HEK293 (cell line): ENCODE measurements at regions not wholly inside any gene's neighbourhood (a gene's known extent, or its start where the extent isn't known, plus 50 kb on each side); places are given as distances from the start of the nearest gene placed in this dataset.

ENCODE experiments used
- CTCF ChIA-PET: fragments of 350-600 bp; formaldehyde crosslinking; extraction: SDS; loops from one replicate; lab custom pipeline; 2021; ENCODE audit warnings: antibody characterized with exemption; lab: Yijun Ruan, JAX
- POLR2A ChIA-PET: fragments of 300-600 bp; formaldehyde crosslinking; extraction: SDS; loops from one replicate; lab custom pipeline; 2020; ENCODE audit warnings: antibody characterized with exemption, inconsistent platforms; lab: Yijun Ruan, JAX
- H3K27ac ChIP-seq: fragments of 200-500 bp; sonication (Bioruptor generic); 2 replicates; pipeline ENCODE4 v1.5.1; 2014; ENCODE audit warnings: low read depth, low read length, control low read depth, inconsistent platforms; ENCODE audit errors: extremely low read depth
- H3K36me3 ChIP-seq, 2 experiments: fragments of 200-500 bp in 1 of 2; sonication (Bioruptor generic) in 1 of 2; 1 replicate in 1 of 2; 2 replicates in 1 of 2; pipeline ENCODE4 v1.5.1; 2014 to 2017; ENCODE audit warnings: inconsistent platforms in 2 of 2, low read length in 2 of 2; ENCODE audit not compliant: control insufficient read depth in 2 of 2, insufficient read depth in 1 of 2
- H3K4me1 ChIP-seq: fragments of 200-500 bp; sonication (Bioruptor generic); 2 replicates; pipeline ENCODE4 v1.5.1; 2014; ENCODE audit warnings: mild to moderate bottlenecking, low read length, inconsistent platforms; ENCODE audit not compliant: control insufficient read depth, insufficient read depth
- H3K4me3 ChIP-seq: 2 replicates; pipeline ENCODE4 v1.5.1; 2011; ENCODE audit warnings: low read depth, mild to moderate bottlenecking, control low read depth, low read length, moderate library complexity
- H3K9me3 ChIP-seq: fragments of 200-500 bp; sonication (Bioruptor generic); 2 replicates; pipeline ENCODE4 v1.5.1; 2014; ENCODE audit warnings: low read depth, low read length, inconsistent platforms; ENCODE audit not compliant: control insufficient read depth, insufficient read depth
- HOXD13 ChIP-seq: sonication (generic); formaldehyde crosslinking; IDR thresholded peaks from 2 replicates; pipeline ENCODE4 v1.8.0; 2022; ENCODE audit warnings: missing genetic modification reagents, borderline replicate concordance
- MEIS1 ChIP-seq: sonication (generic); formaldehyde crosslinking; IDR thresholded peaks from 2 replicates; pipeline ENCODE4 v1.8.1; 2022; ENCODE audit warnings: missing genetic modification reagents, mild to moderate bottlenecking, borderline replicate concordance
- OSR2 ChIP-seq: fragments of 450-650 bp; formaldehyde crosslinking; IDR thresholded peaks from 2 replicates; pipeline ENCODE4 v1.5.1; 2016; ENCODE audit warnings: missing biosample characterization, missing genetic modification characterization
- PRDM1 ChIP-seq: fragments of 450-650 bp; formaldehyde crosslinking; IDR thresholded peaks from 2 replicates; pipeline ENCODE4; 2016; ENCODE audit warnings: missing biosample characterization, missing genetic modification characterization
- ZBTB21 ChIP-seq: fragments of 450-650 bp; formaldehyde crosslinking; IDR thresholded peaks from 2 replicates; pipeline ENCODE4 v1.5.1; 2017; ENCODE audit warnings: missing biosample characterization, missing genetic modification characterization
- ZBTB48 ChIP-seq: fragments of 450-650 bp; formaldehyde crosslinking; IDR thresholded peaks from 2 replicates; pipeline ENCODE4 v1.5.1; 2016; ENCODE audit warnings: missing biosample characterization, missing genetic modification characterization
- ZNF10 ChIP-seq: fragments of 450-650 bp; formaldehyde crosslinking; IDR thresholded peaks from 2 replicates; pipeline ENCODE4 v1.5.1; 2017; ENCODE audit warnings: missing biosample characterization, missing genetic modification characterization
- ZNF121 ChIP-seq: fragments of 450-650 bp; formaldehyde crosslinking; IDR thresholded peaks from 2 replicates; pipeline ENCODE4 v1.5.1; 2016; ENCODE audit warnings: missing biosample characterization, missing genetic modification characterization
- ZNF146 ChIP-seq: fragments of 450-650 bp; formaldehyde crosslinking; IDR thresholded peaks from 2 replicates; pipeline ENCODE4 v1.5.1; 2016; ENCODE audit warnings: missing biosample characterization, missing genetic modification characterization
- ZNF157 ChIP-seq: fragments of 450-650 bp; formaldehyde crosslinking; IDR thresholded peaks from 2 replicates; pipeline ENCODE4 v1.5.1; 2016; ENCODE audit warnings: missing biosample characterization, missing genetic modification characterization
- ZNF214 ChIP-seq: fragments of 450-650 bp; formaldehyde crosslinking; IDR thresholded peaks from 2 replicates; pipeline ENCODE4 v1.5.1; 2017; ENCODE audit warnings: missing biosample characterization, mild to moderate bottlenecking, missing genetic modification characterization, borderline replicate concordance
- ZNF548 ChIP-seq: fragments of 450-650 bp; formaldehyde crosslinking; IDR thresholded peaks from 2 replicates; pipeline ENCODE4 v1.5.1; 2016; ENCODE audit warnings: missing biosample characterization, missing genetic modification characterization
- ZNF610 ChIP-seq: fragments of 450-650 bp; formaldehyde crosslinking; IDR thresholded peaks from 2 replicates; pipeline ENCODE4 v1.5.1; 2016; ENCODE audit warnings: missing biosample characterization, missing genetic modification characterization, borderline replicate concordance
- ZNF654 ChIP-seq: fragments of 450-650 bp; formaldehyde crosslinking; IDR thresholded peaks from 2 replicates; pipeline ENCODE4 v1.5.1; 2016; ENCODE audit warnings: low read depth, missing biosample characterization, missing genetic modification characterization
- ZNF670 ChIP-seq: fragments of 450-650 bp; formaldehyde crosslinking; IDR thresholded peaks from 2 replicates; pipeline ENCODE4 v1.5.1; 2016; ENCODE audit warnings: missing biosample characterization, missing genetic modification characterization, low read depth
- ZNF791 ChIP-seq: fragments of 450-650 bp; formaldehyde crosslinking; IDR thresholded peaks from 2 replicates; pipeline ENCODE4 v1.5.1; 2016; ENCODE audit warnings: missing biosample characterization, missing genetic modification characterization
- TF ChIP-seq, protein P1 (sequence below): fragments of 450-650 bp; formaldehyde crosslinking; IDR thresholded peaks from 2 replicates; pipeline ENCODE4 v1.5.1; 2016; ENCODE audit warnings: missing biosample characterization, missing genetic modification characterization
- TF ChIP-seq, protein P2 (sequence below): fragments of 450-650 bp; formaldehyde crosslinking; IDR thresholded peaks from 2 replicates; pipeline ENCODE4 v1.5.1; 2016; ENCODE audit warnings: missing biosample characterization, missing genetic modification characterization, borderline replicate concordance
- TF ChIP-seq, protein P3 (sequence below): fragments of 450-650 bp; formaldehyde crosslinking; IDR thresholded peaks from 2 replicates; pipeline ENCODE4 v1.5.0; 2017; ENCODE audit warnings: missing biosample characterization, missing genetic modification characterization, borderline replicate concordance
- TF ChIP-seq, protein P4 (sequence below): fragments of 450-650 bp; formaldehyde crosslinking; IDR thresholded peaks from 2 replicates; pipeline ENCODE4 v1.5.1; 2017; ENCODE audit warnings: missing biosample characterization, missing genetic modification characterization

DNA sequence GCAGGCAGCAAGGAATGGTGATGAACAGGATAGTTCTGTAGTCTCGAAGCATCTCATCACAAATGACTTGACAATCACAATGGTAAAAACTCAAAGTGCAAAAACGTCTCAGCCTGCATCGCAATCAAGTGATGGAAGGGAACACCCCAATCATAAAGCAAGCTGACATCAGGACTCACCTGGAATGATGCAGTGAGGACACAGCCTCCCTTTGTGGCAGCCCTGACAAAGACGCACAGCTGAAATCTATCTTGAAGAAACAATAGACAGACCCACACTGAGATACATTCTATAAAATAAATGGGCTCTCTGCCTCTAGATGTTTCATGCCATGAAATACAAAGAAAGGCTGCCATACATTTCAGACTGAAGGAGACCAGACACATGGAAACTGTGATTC lies 748.0 kb upstream of the IGFBP3 start (continued):
- no peak for TF ChIP-seq ZBTB48 (tag by site-specific recombination)
- no peak for TF ChIP-seq OSR2 (tag by site-specific recombination)
- no peak for TF ChIP-seq ZNF121 (tag by site-specific recombination)
- TF ChIP-seq ZNF10 (tag by site-specific recombination) = no peak
- no peak for TF ChIP-seq ZNF610 (tag by site-specific recombination)
- TF ChIP-seq, protein P1, sequence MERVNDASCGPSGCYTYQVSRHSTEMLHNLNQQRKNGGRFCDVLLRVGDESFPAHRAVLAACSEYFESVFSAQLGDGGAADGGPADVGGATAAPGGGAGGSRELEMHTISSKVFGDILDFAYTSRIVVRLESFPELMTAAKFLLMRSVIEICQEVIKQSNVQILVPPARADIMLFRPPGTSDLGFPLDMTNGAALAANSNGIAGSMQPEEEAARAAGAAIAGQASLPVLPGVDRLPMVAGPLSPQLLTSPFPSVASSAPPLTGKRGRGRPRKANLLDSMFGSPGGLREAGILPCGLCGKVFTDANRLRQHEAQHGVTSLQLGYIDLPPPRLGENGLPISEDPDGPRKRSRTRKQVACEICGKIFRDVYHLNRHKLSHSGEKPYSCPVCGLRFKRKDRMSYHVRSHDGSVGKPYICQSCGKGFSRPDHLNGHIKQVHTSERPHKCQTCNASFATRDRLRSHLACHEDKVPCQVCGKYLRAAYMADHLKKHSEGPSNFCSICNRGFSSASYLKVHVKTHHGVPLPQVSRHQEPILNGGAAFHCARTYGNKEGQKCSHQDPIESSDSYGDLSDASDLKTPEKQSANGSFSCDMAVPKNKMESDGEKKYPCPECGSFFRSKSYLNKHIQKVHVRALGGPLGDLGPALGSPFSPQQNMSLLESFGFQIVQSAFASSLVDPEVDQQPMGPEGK = no peak

DNA sequence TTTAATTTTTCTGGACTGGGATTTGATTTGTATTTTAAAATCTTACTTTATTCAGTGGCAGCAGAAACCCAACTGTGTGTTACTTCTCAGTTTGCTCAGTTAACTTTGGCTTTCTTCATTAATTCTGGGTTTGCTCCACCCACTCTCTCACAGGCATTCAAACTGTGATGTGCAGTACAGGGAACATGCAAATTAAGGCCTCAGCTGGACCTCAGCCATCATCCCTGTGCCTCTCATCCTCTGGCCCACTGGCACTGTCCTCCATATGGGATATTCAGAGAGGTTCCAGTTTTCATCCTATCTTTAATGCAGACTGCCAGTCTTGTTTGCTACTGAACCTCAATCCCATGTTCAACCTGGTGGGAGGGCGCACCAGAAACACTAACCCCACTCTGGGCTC lies 743.4 kb upstream of the IGFBP3 start:
- ChIA-PET POLR2A (no interaction called here), CTCF (interaction anchor here (0.7 kb wide), 1 partner anchor 22 kb away, joined by 4 read pairs; no protein-coding TSS in a partner anchor)
- Histone ChIP-seq H3K4me3 (no peak overlapping the region), H3K27ac (no peak overlapping the region), H3K36me3 (no peaks in the 10 kb centered on the region), H3K4me1 (no peaks in the 10 kb centered on the region), H3K9me3 (no peaks in the 10 kb centered on the region)
- TF ChIP-seq PRDM1 (tag by site-specific recombination) (no peak), HOXD13 (CRISPR knock-in tag) (no peak), ZNF157 (no peak), ZBTB21 (no peak), ZNF670 (tag by site-specific recombination) (no peak), ZNF654 (tag by site-specific recombination) (no peak), ZNF146 (tag by site-specific recombination) (no peak), ZNF121 (tag by site-specific recombination) (no peak), MEIS1 (CRISPR knock-in tag) (no peak)
- TF ChIP-seq, protein P2, sequence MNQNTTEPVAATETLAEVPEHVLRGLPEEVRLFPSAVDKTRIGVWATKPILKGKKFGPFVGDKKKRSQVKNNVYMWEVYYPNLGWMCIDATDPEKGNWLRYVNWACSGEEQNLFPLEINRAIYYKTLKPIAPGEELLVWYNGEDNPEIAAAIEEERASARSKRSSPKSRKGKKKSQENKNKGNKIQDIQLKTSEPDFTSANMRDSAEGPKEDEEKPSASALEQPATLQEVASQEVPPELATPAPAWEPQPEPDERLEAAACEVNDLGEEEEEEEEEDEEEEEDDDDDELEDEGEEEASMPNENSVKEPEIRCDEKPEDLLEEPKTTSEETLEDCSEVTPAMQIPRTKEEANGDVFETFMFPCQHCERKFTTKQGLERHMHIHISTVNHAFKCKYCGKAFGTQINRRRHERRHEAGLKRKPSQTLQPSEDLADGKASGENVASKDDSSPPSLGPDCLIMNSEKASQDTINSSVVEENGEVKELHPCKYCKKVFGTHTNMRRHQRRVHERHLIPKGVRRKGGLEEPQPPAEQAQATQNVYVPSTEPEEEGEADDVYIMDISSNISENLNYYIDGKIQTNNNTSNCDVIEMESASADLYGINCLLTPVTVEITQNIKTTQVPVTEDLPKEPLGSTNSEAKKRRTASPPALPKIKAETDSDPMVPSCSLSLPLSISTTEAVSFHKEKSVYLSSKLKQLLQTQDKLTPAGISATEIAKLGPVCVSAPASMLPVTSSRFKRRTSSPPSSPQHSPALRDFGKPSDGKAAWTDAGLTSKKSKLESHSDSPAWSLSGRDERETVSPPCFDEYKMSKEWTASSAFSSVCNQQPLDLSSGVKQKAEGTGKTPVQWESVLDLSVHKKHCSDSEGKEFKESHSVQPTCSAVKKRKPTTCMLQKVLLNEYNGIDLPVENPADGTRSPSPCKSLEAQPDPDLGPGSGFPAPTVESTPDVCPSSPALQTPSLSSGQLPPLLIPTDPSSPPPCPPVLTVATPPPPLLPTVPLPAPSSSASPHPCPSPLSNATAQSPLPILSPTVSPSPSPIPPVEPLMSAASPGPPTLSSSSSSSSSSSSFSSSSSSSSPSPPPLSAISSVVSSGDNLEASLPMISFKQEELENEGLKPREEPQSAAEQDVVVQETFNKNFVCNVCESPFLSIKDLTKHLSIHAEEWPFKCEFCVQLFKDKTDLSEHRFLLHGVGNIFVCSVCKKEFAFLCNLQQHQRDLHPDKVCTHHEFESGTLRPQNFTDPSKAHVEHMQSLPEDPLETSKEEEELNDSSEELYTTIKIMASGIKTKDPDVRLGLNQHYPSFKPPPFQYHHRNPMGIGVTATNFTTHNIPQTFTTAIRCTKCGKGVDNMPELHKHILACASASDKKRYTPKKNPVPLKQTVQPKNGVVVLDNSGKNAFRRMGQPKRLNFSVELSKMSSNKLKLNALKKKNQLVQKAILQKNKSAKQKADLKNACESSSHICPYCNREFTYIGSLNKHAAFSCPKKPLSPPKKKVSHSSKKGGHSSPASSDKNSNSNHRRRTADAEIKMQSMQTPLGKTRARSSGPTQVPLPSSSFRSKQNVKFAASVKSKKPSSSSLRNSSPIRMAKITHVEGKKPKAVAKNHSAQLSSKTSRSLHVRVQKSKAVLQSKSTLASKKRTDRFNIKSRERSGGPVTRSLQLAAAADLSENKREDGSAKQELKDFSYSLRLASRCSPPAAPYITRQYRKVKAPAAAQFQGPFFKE (tag by site-specific recombination) = no peak

DNA sequence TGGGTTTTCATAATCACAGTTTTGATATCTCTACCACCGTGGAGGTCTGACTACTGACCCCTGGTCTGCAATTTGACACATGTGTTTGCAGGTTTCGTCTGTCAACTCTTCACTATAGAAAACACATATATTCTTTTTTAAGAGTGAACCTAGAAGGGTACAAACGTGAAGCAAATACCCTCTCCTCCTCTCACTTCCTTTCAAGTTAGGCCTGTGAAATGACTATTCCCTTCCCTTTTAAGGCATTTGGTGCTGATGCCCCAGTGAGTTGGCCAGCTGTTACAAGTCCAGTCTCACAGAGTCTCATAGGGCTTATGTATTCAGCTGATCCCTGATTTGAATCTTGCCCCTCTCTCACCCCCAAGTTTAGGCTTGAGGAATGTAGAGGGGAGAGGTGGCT lies 742.0 kb upstream of the IGFBP3 start:
- H3K4me3 ChIP-seq = no peak overlapping the region
- TF ChIP-seq ZNF791 (tag by site-specific recombination) (no peak), ZNF548 (tag by site-specific recombination) (no peak), ZNF214 (tag by site-specific recombination) (no peak)
- TF ChIP-seq, protein P3, sequence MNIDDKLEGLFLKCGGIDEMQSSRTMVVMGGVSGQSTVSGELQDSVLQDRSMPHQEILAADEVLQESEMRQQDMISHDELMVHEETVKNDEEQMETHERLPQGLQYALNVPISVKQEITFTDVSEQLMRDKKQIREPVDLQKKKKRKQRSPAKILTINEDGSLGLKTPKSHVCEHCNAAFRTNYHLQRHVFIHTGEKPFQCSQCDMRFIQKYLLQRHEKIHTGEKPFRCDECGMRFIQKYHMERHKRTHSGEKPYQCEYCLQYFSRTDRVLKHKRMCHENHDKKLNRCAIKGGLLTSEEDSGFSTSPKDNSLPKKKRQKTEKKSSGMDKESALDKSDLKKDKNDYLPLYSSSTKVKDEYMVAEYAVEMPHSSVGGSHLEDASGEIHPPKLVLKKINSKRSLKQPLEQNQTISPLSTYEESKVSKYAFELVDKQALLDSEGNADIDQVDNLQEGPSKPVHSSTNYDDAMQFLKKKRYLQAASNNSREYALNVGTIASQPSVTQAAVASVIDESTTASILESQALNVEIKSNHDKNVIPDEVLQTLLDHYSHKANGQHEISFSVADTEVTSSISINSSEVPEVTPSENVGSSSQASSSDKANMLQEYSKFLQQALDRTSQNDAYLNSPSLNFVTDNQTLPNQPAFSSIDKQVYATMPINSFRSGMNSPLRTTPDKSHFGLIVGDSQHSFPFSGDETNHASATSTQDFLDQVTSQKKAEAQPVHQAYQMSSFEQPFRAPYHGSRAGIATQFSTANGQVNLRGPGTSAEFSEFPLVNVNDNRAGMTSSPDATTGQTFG (tag by site-specific recombination) = no peak
- TF ChIP-seq, protein P4, sequence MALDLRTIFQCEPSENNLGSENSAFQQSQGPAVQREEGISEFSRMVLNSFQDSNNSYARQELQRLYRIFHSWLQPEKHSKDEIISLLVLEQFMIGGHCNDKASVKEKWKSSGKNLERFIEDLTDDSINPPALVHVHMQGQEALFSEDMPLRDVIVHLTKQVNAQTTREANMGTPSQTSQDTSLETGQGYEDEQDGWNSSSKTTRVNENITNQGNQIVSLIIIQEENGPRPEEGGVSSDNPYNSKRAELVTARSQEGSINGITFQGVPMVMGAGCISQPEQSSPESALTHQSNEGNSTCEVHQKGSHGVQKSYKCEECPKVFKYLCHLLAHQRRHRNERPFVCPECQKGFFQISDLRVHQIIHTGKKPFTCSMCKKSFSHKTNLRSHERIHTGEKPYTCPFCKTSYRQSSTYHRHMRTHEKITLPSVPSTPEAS (tag by site-specific recombination) = no peak
- TF ChIP-seq, all 188 proteins: peak for 0
- Histone ChIP-seq H3K4me1 (no peaks in the 10 kb centered on the region), H3K36me3 (no peaks in the 10 kb centered on the region), H3K27ac (no peak overlapping the region), H3K9me3 (no peaks in the 10 kb centered on the region)
- POLR2A ChIA-PET = no interaction called here
- CTCF ChIA-PET = no interaction called here
